Psoas muscle (tissue), 7 donors: ENCODE measurements at regions not wholly inside any gene's neighbourhood (a gene's known extent, or its start where the extent isn't known, plus 50 kb on each side); places are given as distances from the start of the nearest gene placed in this dataset.

ENCODE experiments used
- ATAC-seq, 4 donors: fragments of 200-7000 bp; cut with Tn5 transposase; one replicate each; pipeline ENCODE4 v1.9.1; 2020; ENCODE audit warnings: moderate library complexity in 3 of 4, mild to moderate bottlenecking in 2 of 4
- DNase-seq, 2 donors: peaks; one replicate each; pipeline ENCODE4 v3.0.0-alpha.2; 2020
- H3K27ac ChIP-seq: fragments of 200-600 bp; one replicate; pipeline ENCODE4 v1.8.0; 2022
- H3K27me3 ChIP-seq, 3 donors: fragments of 200-600 bp in 1 of 3; one replicate each; pipeline versions ENCODE4 v1.6.1 to v1.8.0; 2013 to 2022; ENCODE audit warnings: low read length in 2 of 3, mild to moderate bottlenecking in 2 of 3, moderate library complexity in 1 of 3; ENCODE audit not compliant: insufficient read depth in 3 of 3
- H3K36me3 ChIP-seq, 2 donors: fragments of 200-600 bp in 1 of 2; one replicate each; pipeline versions ENCODE4 v1.6.1 to v1.8.0; 2013 to 2022; ENCODE audit warnings: low read depth in 1 of 2, mild to moderate bottlenecking in 1 of 2, moderate library complexity in 1 of 2; ENCODE audit not compliant: insufficient read depth in 1 of 2
- H3K4me1 ChIP-seq: fragments of 200-600 bp; one replicate; pipeline ENCODE4 v1.8.0; 2022
- H3K4me3 ChIP-seq: fragments of 200-600 bp; one replicate; pipeline ENCODE4 v1.8.0; 2022; ENCODE audit warnings: mild to moderate bottlenecking
- H3K9me3 ChIP-seq: fragments of 200-600 bp; one replicate; pipeline ENCODE4 v1.8.0; 2022
- CTCF ChIP-seq: fragments of 200-600 bp; IDR thresholded peaks from one replicate; pipeline ENCODE4 v1.8.0; 2022; ENCODE audit warnings: antibody characterized with exemption
- WGBS, 3 donors: extraction: QIAGEN DNeasy Blood & Tissue Kit; methylation state at CpG; one replicate each; pipeline versions ENCODE4 v1.1.6 to v1.1.7; 2013; 5-methylcytosine and 5-hydroxymethylcytosine counted together
- intact Hi-C, 2 donors: fragments of 100-400 bp; cut with DNase I; formaldehyde crosslinking; loops; one replicate each; pipeline versions ENCODE4 v1.11.0 to v1.14.2; 2022
- donor health status: healthy with polysubstance abuse.
- donor health status: DM: no; HTN: no; CAD: no; lungs with moderate emphysema.
- donor health status: Bipolar disorder and iron deficiency.
- donor health status: healthy.
- donor health status: DM: yes; HTN: yes; CAD: no.
- donor health status: DM: no; HTN: no; CAD: no.
- donor health status: DM: yes; HTN: yes; CAD: no.

GRCh38 chr22:26957176-26957575 lies 299.8 kb downstream of the MIAT start:
- intact Hi-C loops = no loop called here
- TF ChIP-seq CTCF = no peak
- H3K4me3 ChIP-seq = no peak overlapping the region
- ATAC-seq (no peak), DNase-seq (no peak)
- H3K4me1 ChIP-seq = no peaks in the 10 kb centered on the region
- 85 to 91% (median 87%) methylated on average over 3 of the region's 3 CpGs for WGBS, 3 donors
- no peak overlapping the region for H3K27ac ChIP-seq
- no peaks in the 10 kb centered on the region for H3K36me3 ChIP-seq
- H3K9me3 ChIP-seq = no peaks in the 10 kb centered on the region
- peaks cover 3 to 79% (median 4%) of the 10 kb centered on the region in 3 donors for H3K27me3 ChIP-seq

GRCh38 chr22:26957897-26958296 lies 300.5 kb downstream of the MIAT start:
- no peak for TF ChIP-seq CTCF
- intact Hi-C loops = no loop called here
- no peak overlapping the region for H3K27ac ChIP-seq
- no peaks in the 10 kb centered on the region for H3K4me1 ChIP-seq
- WGBS, 3 donors = 82 to 88% (median 87%) methylated on average over 6 of the region's 6 CpGs
- H3K9me3 ChIP-seq = no peaks in the 10 kb centered on the region
- H3K4me3 ChIP-seq = no peak overlapping the region
- no peaks in the 10 kb centered on the region for H3K36me3 ChIP-seq
- H3K27me3 ChIP-seq = peaks cover 3 to 72% (median 4%) of the 10 kb centered on the region in 3 donors
- no peak for ATAC-seq
- DNase-seq = no peak

GRCh38 chr22:26958378-26958777 lies 301.0 kb downstream of the MIAT start:
- intact Hi-C loops = no loop called here
- Histone ChIP-seq H3K27me3 (peaks cover 3 to 67% (median 8%) of the 10 kb centered on the region in 3 donors), H3K27ac (no peak overlapping the region), H3K36me3 (no peaks in the 10 kb centered on the region), H3K4me3 (no peak overlapping the region), H3K9me3 (no peaks in the 10 kb centered on the region), H3K4me1 (no peaks in the 10 kb centered on the region)
- 85 to 97% (median 94%) methylated on average over 1 of the region's 1 CpG for WGBS, 3 donors
- no peak for TF ChIP-seq CTCF
- DNase-seq (no peak), ATAC-seq (no peak)

- no peak overlapping the region for H3K27ac ChIP-seq
- no peak for TF ChIP-seq CTCF
- 75 to 85% (median 82%) methylated on average over 1 of the region's 1 CpG for WGBS, 3 donors
- ATAC-seq (no peak), DNase-seq (no peak)
- no peaks in the 10 kb centered on the region for H3K4me1 ChIP-seq
- intact Hi-C loops = no loop called here
- H3K27me3 ChIP-seq = peaks cover 4 to 24% (median 13%) of the 10 kb centered on the region in 3 donors
- no peaks in the 10 kb centered on the region for H3K9me3 ChIP-seq
- no peak overlapping the region for H3K4me3 ChIP-seq
- H3K36me3 ChIP-seq = no peaks in the 10 kb centered on the region
Observed at GRCh38 chr22:26964642-26965041, 307.3 kb downstream of the MIAT start.

- H3K9me3 ChIP-seq = no peaks in the 10 kb centered on the region
- H3K4me3 ChIP-seq = no peak overlapping the region
- 92 to 99% (median 98%) methylated on average over 2 of the region's 2 CpGs for WGBS, 3 donors
- ATAC-seq = no peak
- TF ChIP-seq CTCF = no peak
- H3K36me3 ChIP-seq = no peaks in the 10 kb centered on the region
- intact Hi-C loops = no loop called here
- no peak overlapping the region for H3K27ac ChIP-seq
- H3K27me3 ChIP-seq = peaks cover 4 to 12% (median 9%) of the 10 kb centered on the region in 3 donors
- no peaks in the 10 kb centered on the region for H3K4me1 ChIP-seq
- DNase-seq = no peak
Observed at GRCh38 chr22:26967282-26967681, 309.9 kb downstream of the MIAT start.
